ENCODE measurements at regions not wholly inside any gene's neighbourhood (a gene's known extent, or its start where the extent isn't known, plus 50 kb on each side); places are given as distances from the start of the nearest gene placed in this dataset.

- no peak for TF ChIP-seq CTCF (IDR thresholded peaks at IDR 0.05; ENCODE audit: low read depth, low read length)
- no peak overlapping the region for H3K4me3 ChIP-seq (ENCODE audit: low read depth, low read length)
- in situ Hi-C loops (cut with HindIII; ENCODE audit: low sequenced_read_pairs), result no loop called here
- no peak for DNase-seq (ENCODE audit: low read depth, low spot score)
Measured at GRCh38 chrX:125926295-125926694, 239.8 kb downstream of the DCAF12L2 start.

- no peak overlapping the region for H3K4me3 ChIP-seq (ENCODE audit: low read depth, low read length)
- in situ Hi-C loops (cut with HindIII; ENCODE audit: low sequenced_read_pairs), result no loop called here
- no peak for DNase-seq (ENCODE audit: low read depth, low spot score)
- TF ChIP-seq CTCF (IDR thresholded peaks at IDR 0.05; ENCODE audit: low read depth, low read length), result no peak
Measured at GRCh38 chrX:125940985-125941384, 225.1 kb downstream of the DCAF12L2 start.

- H3K4me3 ChIP-seq (ENCODE audit: low read depth, low read length), result no peak overlapping the region
- no peak for TF ChIP-seq CTCF (IDR thresholded peaks at IDR 0.05; ENCODE audit: low read depth, low read length)
- in situ Hi-C loops (cut with HindIII; ENCODE audit: low sequenced_read_pairs), result no loop called here
- DNase-seq (ENCODE audit: low read depth, low spot score), result no peak
Measured at GRCh38 chrX:125947501-125947900, 218.6 kb downstream of the DCAF12L2 start.

- no peak for TF ChIP-seq CTCF (IDR thresholded peaks at IDR 0.05; ENCODE audit: low read depth, low read length)
- DNase-seq (ENCODE audit: low read depth, low spot score), result no peak
- H3K4me3 ChIP-seq (ENCODE audit: low read depth, low read length), result no peak overlapping the region
- in situ Hi-C loops (cut with HindIII; ENCODE audit: low sequenced_read_pairs), result no loop called here
Measured at GRCh38 chrX:125952973-125953372, 213.1 kb downstream of the DCAF12L2 start.

GRCh38 chrX:125953814-125954213 is 212.3 kb downstream of the DCAF12L2 start:
- in situ Hi-C loops (cut with HindIII; ENCODE audit: low sequenced_read_pairs), result no loop called here
- no peak for DNase-seq (ENCODE audit: low read depth, low spot score)
- no peak for TF ChIP-seq CTCF (IDR thresholded peaks at IDR 0.05; ENCODE audit: low read depth, low read length)
- no peak overlapping the region for H3K4me3 ChIP-seq (ENCODE audit: low read depth, low read length)

GRCh38 chrX:125954236-125954635 is 211.9 kb downstream of the DCAF12L2 start:
- in situ Hi-C loops (cut with HindIII; ENCODE audit: low sequenced_read_pairs), result no loop called here
- H3K4me3 ChIP-seq (ENCODE audit: low read depth, low read length), result no peak overlapping the region
- no peak for TF ChIP-seq CTCF (IDR thresholded peaks at IDR 0.05; ENCODE audit: low read depth, low read length)
- no peak for DNase-seq (ENCODE audit: low read depth, low spot score)

GRCh38 chrX:125977851-125978250 is 188.2 kb downstream of the DCAF12L2 start:
- no peak overlapping the region for H3K4me3 ChIP-seq (ENCODE audit: low read depth, low read length)
- no peak for DNase-seq (ENCODE audit: low read depth, low spot score)
- no peak for TF ChIP-seq CTCF (IDR thresholded peaks at IDR 0.05; ENCODE audit: low read depth, low read length)
- in situ Hi-C loops (cut with HindIII; ENCODE audit: low sequenced_read_pairs), result no loop called here
